Testis (tissue), 2 donors: ENCODE measurements at regions not wholly inside any gene's neighbourhood (a gene's known extent, or its start where the extent isn't known, plus 50 kb on each side); places are given as distances from the start of the nearest gene placed in this dataset.

Experiments
- DNase-seq: peaks from one replicate; pipeline ENCODE4 v3.0.0-alpha.2; 2019
- H3K27ac ChIP-seq, 2 donors: fragments of 200-600 bp; sonication (generic); one replicate each; pipeline ENCODE4 v1.5.1; 2019
- H3K27me3 ChIP-seq: fragments of 200-600 bp; sonication (generic); one replicate; pipeline ENCODE4 v1.5.1; 2019
- H3K36me3 ChIP-seq: fragments of 200-600 bp; sonication (generic); one replicate; pipeline ENCODE4 v1.5.1; 2017; ENCODE audit warnings: low read depth; ENCODE audit errors: missing control alignments
- H3K4me1 ChIP-seq: fragments of 200-600 bp; sonication (generic); one replicate; pipeline ENCODE4 v1.5.1; 2019
- H3K4me3 ChIP-seq, 2 donors: fragments of 200-600 bp; sonication (generic); one replicate each; pipeline ENCODE4 v1.5.1; 2017 to 2019
- H3K9me3 ChIP-seq: fragments of 200-600 bp; sonication (generic); one replicate; pipeline ENCODE4 v1.5.1; 2017
- CTCF ChIP-seq, 3 experiments: fragments of 450-650 bp in 2 of 3; fragments of 200-600 bp in 1 of 3; sonication (generic) in 1 of 3; IDR thresholded peaks; one replicate each; pipeline ENCODE4 v1.5.1; 2016 to 2019; ENCODE audit warnings: antibody characterized with exemption in 3 of 3, mild to moderate bottlenecking in 2 of 3, moderate library complexity in 1 of 3
- POLR2A ChIP-seq: fragments of 450-650 bp; IDR thresholded peaks from one replicate; pipeline ENCODE4 v1.6.1; 2017; ENCODE audit warnings: antibody characterized with exemption, mild to moderate bottlenecking, moderate library complexity
- WGBS, 2 donors: methylation state at CpG; one replicate each; pipeline ENCODE4 v1.1.5; 2018; 5-methylcytosine and 5-hydroxymethylcytosine counted together
- intact Hi-C: fragments of 100-400 bp; cut with DNase I; formaldehyde crosslinking; loops from one replicate; pipeline ENCODE4 v1.15.1; 2023; ENCODE audit warnings: low total_unique reads

GRCh38 chr9:118271936-118272335 is 567.7 kb downstream of the TLR4 start:
- Histone ChIP-seq H3K36me3 (no peaks in the 10 kb centered on the region), H3K9me3 (no peaks in the 10 kb centered on the region), H3K4me3 (no peak overlapping the region), H3K4me1 (no peaks in the 10 kb centered on the region), H3K27me3 (no peaks in the 10 kb centered on the region), H3K27ac (no peak overlapping the region)
- DNase-seq: no peak
- intact Hi-C loops: no loop called here
- TF ChIP-seq POLR2A (no peak), CTCF (IDR thresholded peaks at IDR 0.05) (no peak)
- WGBS, 2 donors: 84 to 97% methylated on average over 1 of the region's 1 CpG

- H3K9me3 ChIP-seq: no peaks in the 10 kb centered on the region
- H3K36me3 ChIP-seq: no peaks in the 10 kb centered on the region
- no peak for DNase-seq
- no peaks in the 10 kb centered on the region for H3K4me1 ChIP-seq
- no peak overlapping the region for H3K27ac ChIP-seq
- H3K4me3 ChIP-seq: no peak overlapping the region
- H3K27me3 ChIP-seq: no peaks in the 10 kb centered on the region
- intact Hi-C loops: no loop called here
- TF ChIP-seq POLR2A (no peak), CTCF (IDR thresholded peaks at IDR 0.05) (no peak)
Measured at GRCh38 chr9:118273048-118273447, 568.8 kb downstream of the TLR4 start.

- H3K4me3 ChIP-seq: no peak overlapping the region
- TF ChIP-seq POLR2A (no peak), CTCF (IDR thresholded peaks at IDR 0.05) (no peak)
- no peaks in the 10 kb centered on the region for H3K9me3 ChIP-seq
- intact Hi-C loops: no loop called here
- 77 to 81% methylated on average over 6 of the region's 6 CpGs for WGBS, 2 donors
- no peak overlapping the region for H3K27ac ChIP-seq
- H3K4me1 ChIP-seq: no peaks in the 10 kb centered on the region
- H3K36me3 ChIP-seq: no peaks in the 10 kb centered on the region
- no peaks in the 10 kb centered on the region for H3K27me3 ChIP-seq
- no peak for DNase-seq
Measured at GRCh38 chr9:118276784-118277183, 572.6 kb downstream of the TLR4 start.

GRCh38 chr9:118281772-118282171 is 577.6 kb downstream of the TLR4 start:
- Histone ChIP-seq H3K4me1 (no peaks in the 10 kb centered on the region), H3K27me3 (no peaks in the 10 kb centered on the region), H3K27ac (no peak overlapping the region), H3K4me3 (no peak overlapping the region), H3K36me3 (no peaks in the 10 kb centered on the region), H3K9me3 (no peaks in the 10 kb centered on the region)
- TF ChIP-seq CTCF (IDR thresholded peaks at IDR 0.05): no peak
- no peak for TF ChIP-seq POLR2A
- intact Hi-C loops: no loop called here
- 56 to 67% methylated on average over 3 of the region's 3 CpGs for WGBS, 2 donors
- DNase-seq: no peak

- TF ChIP-seq CTCF (IDR thresholded peaks at IDR 0.05): no peak
- no peak for TF ChIP-seq POLR2A
- no peak for DNase-seq
- Histone ChIP-seq H3K36me3 (no peaks in the 10 kb centered on the region), H3K4me3 (no peak overlapping the region), H3K27ac (no peak overlapping the region), H3K9me3 (no peaks in the 10 kb centered on the region), H3K27me3 (no peaks in the 10 kb centered on the region), H3K4me1 (no peaks in the 10 kb centered on the region)
- intact Hi-C loops: no loop called here
Measured at GRCh38 chr9:118283488-118283887, 579.3 kb downstream of the TLR4 start.
